Left forelimb (tissue), 1 donor: ENCODE measurements at regions not wholly inside any gene's neighbourhood (a gene's known extent, or its start where the extent isn't known, plus 50 kb on each side); places are given as distances from the start of the nearest gene placed in this dataset.
"Not testable (repeated sequence)": the region's sequence is repeated elsewhere in the genome, so short reads cannot be mapped to it uniquely, and the experiment has no call there.

ENCODE experiments used
- DNase-seq: peaks from one replicate; pipeline ENCODE4 v3.0.0-alpha.2; 2018; ENCODE audit warnings: low spot score

GRCh38 chr2:107107351-107107750, 221.4 kb upstream of the ST6GAL2 start:
- DNase-seq = no peak

- no peak for DNase-seq
Measured at GRCh38 chr2:107108556-107108955, 222.6 kb upstream of the ST6GAL2 start.

GRCh38 chr2:107111623-107112022, 225.7 kb upstream of the ST6GAL2 start:
- no peak for DNase-seq

GRCh38 chr2:107112561-107112960, 226.6 kb upstream of the ST6GAL2 start:
- no peak for DNase-seq

GRCh38 chr2:107128381-107128780, 242.4 kb upstream of the ST6GAL2 start:
- DNase-seq = no peak

- DNase-seq = no peak
Measured at GRCh38 chr2:107132070-107132469, 246.1 kb upstream of the ST6GAL2 start.

GRCh38 chr2:107132746-107133145, 246.8 kb upstream of the ST6GAL2 start:
- no peak for DNase-seq

GRCh38 chr2:107133412-107133811, 247.4 kb upstream of the ST6GAL2 start:
- DNase-seq = no peak

GRCh38 chr2:107136733-107137132, 250.8 kb upstream of the ST6GAL2 start:
- DNase-seq = no peak

- DNase-seq = no peak
Measured at GRCh38 chr2:107137706-107138105, 251.7 kb upstream of the ST6GAL2 start.

GRCh38 chr2:107146181-107146580, 260.2 kb upstream of the ST6GAL2 start:
- DNase-seq = no peak

- DNase-seq = not testable (repeated sequence)
Measured at GRCh38 chr2:107146645-107147044, 260.7 kb upstream of the ST6GAL2 start.

GRCh38 chr2:107148055-107148454, 262.1 kb upstream of the ST6GAL2 start:
- DNase-seq = no peak

- no peak for DNase-seq
Measured at GRCh38 chr2:107148496-107148895, 262.5 kb upstream of the ST6GAL2 start.

- no peak for DNase-seq
Measured at GRCh38 chr2:107160640-107161239, 274.8 kb upstream of the ST6GAL2 start.

- no peak for DNase-seq
Measured at GRCh38 chr2:107168141-107168540, 282.2 kb upstream of the ST6GAL2 start.

GRCh38 chr2:107174171-107174570, 288.2 kb upstream of the ST6GAL2 start:
- no peak for DNase-seq

- DNase-seq = no peak
Measured at GRCh38 chr2:107182981-107183380, 297.0 kb upstream of the ST6GAL2 start.

- no peak for DNase-seq
Measured at GRCh38 chr2:107187870-107188269, 301.9 kb upstream of the ST6GAL2 start.

- DNase-seq = no peak
Measured at GRCh38 chr2:107195631-107196030, 309.7 kb upstream of the ST6GAL2 start.

GRCh38 chr2:107197594-107198294, 311.8 kb upstream of the ST6GAL2 start:
- DNase-seq = no peak

- DNase-seq = no peak
Measured at GRCh38 chr2:107202962-107203591, 317.1 kb upstream of the ST6GAL2 start.
